Ishikawa (cell line): ENCODE measurements at regions not wholly inside any gene's neighbourhood (a gene's known extent, or its start where the extent isn't known, plus 50 kb on each side); places are given as distances from the start of the nearest gene placed in this dataset.

Source experiments
- CEBPB ChIP-seq: IDR thresholded peaks from 2 replicates; pipeline ENCODE4 v1.6.1; 2012
- CREB1 ChIP-seq: IDR thresholded peaks from 2 replicates; pipeline ENCODE4 v1.6.1; 2012; ENCODE audit warnings: low read depth
- EP300 ChIP-seq: IDR thresholded peaks from 2 replicates; pipeline ENCODE4 v1.6.1; 2012; ENCODE audit warnings: borderline replicate concordance
- FOXM1 ChIP-seq: IDR thresholded peaks from 2 replicates; pipeline ENCODE4 v1.6.1; 2012; ENCODE audit warnings: low read depth, borderline replicate concordance
- NFIC ChIP-seq: IDR thresholded peaks from 2 replicates; pipeline ENCODE4 v1.6.1; 2012
- RAD21 ChIP-seq: IDR thresholded peaks from 2 replicates; pipeline ENCODE4 v1.6.1; 2012; ENCODE audit warnings: low read depth
- REST ChIP-seq: IDR thresholded peaks from 2 replicates; pipeline ENCODE4 v1.6.1; 2012; ENCODE audit warnings: low read depth, mild to moderate bottlenecking
- TAF1 ChIP-seq: IDR thresholded peaks from 2 replicates; pipeline ENCODE4 v1.6.1; 2012; ENCODE audit warnings: low read depth, mild to moderate bottlenecking
- TCF12 ChIP-seq: IDR thresholded peaks from 2 replicates; pipeline ENCODE4 v1.6.1; 2012; ENCODE audit warnings: low read depth
- TEAD4 ChIP-seq: IDR thresholded peaks from 2 replicates; pipeline ENCODE4 v1.6.1; 2012
- YY1 ChIP-seq: IDR thresholded peaks from 2 replicates; pipeline ENCODE4 v1.6.1; 2012; ENCODE audit warnings: low read depth
- ZBTB7A ChIP-seq: IDR thresholded peaks from 2 replicates; pipeline ENCODE4 v1.6.1; 2012; ENCODE audit warnings: low read depth
- TF ChIP-seq, protein P1 (sequence below): IDR thresholded peaks from 2 replicates; pipeline ENCODE4 v1.6.1; 2012

DNA sequence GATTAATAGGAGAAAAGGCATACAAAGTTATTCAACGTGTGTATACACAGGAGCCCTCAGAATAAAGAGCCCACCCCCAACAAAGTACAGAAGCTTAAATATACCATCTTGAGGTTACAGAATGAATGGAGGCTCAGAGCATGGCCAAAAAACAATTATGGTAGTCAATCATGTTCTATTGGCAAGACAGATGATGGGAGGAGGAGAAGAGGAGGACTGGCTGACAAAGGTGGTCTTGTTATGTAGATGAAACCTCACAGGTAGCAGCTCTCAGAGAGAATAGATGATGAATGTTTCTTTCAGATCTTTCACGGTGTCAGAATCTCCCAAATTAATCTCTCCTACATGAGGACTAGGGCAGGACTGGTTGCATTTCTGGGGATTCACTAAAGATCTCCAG lies 66.0 kb downstream of the ARL4C start:
- TF ChIP-seq REST (no peak), CREB1 (no peak), CEBPB (no peak), EP300 (no peak), TAF1 (no peak), TEAD4 (no peak), RAD21 (no peak), FOXM1 (no peak), YY1 (no peak), ZBTB7A (no peak), NFIC (no peak), TCF12 (no peak)
- TF ChIP-seq, protein P1, sequence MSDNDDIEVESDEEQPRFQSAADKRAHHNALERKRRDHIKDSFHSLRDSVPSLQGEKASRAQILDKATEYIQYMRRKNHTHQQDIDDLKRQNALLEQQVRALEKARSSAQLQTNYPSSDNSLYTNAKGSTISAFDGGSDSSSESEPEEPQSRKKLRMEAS, result no peak
